GM18517 (cell line): ENCODE measurements at regions not wholly inside any gene's neighbourhood (a gene's known extent, or its start where the extent isn't known, plus 50 kb on each side); places are given as distances from the start of the nearest gene placed in this dataset.
"Not testable (repeated sequence)": the region's sequence is repeated elsewhere in the genome, so short reads cannot be mapped to it uniquely, and the experiment has no call there.

ENCODE experiments used
- ATAC-seq: cut with Tn5 transposase; IDR thresholded peaks from one replicate; pipeline ENCODE4 v1.9.1; 2021; ENCODE audit warnings: mild to moderate bottlenecking, moderate library complexity; ENCODE audit not compliant: unreplicated experiment

- no peak for ATAC-seq
Measured at GRCh38 chr1:157410457-157410856, 141.9 kb downstream of the FCRL5 start.

DNA sequence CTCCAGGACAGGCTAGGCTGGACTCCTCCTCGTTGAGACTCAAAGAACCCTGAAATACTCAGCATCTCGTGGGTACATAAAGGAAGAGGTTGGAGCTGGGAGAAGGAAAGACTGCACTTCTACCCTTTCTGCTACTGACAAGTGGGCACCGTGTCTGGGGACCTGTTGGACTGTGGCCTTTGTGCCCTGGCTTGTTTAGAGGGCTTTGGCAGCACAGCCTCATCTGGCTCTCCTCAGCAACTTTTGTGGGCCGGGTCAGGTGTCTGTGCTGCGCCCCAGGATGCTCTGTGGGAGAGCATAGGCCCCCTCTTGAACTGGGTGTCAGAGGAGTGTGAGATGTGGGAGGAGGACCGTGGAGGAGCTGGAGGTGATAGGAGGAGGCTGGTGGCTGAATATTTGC is 142.4 kb downstream of the FCRL5 start:
- no peak for ATAC-seq

DNA sequence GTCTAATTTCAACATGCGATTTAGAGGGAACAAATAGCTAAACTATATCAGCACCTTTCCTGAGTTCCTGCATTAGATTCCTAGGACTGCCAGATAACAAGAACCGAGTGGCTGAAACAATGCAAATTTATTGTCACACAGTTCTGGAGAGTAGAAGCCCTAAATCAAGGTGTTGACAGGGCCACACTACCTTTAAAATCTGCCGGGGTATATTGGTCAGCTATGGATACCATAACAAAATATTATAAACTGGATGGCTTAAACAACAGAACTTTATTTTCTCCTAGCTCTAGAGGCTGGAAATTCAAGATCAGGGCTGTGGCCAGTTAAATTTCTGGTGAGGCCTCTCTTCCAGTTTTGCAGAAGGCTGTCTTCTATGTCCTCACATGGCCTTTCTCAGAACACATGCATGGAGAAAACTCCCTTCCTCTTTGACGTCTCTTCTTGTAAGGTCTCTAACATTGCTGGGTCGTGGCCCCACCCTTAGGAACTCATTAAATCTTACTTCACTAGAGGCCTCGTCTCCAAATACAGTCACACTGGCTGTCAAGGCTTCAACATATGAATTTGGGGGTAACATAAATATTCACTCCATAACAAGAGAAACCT is 144.3 kb downstream of the FCRL5 start:
- ATAC-seq, result no peak

- ATAC-seq, result no peak
Measured at GRCh38 chr1:157407367-157407766, 144.9 kb downstream of the FCRL5 start.

DNA sequence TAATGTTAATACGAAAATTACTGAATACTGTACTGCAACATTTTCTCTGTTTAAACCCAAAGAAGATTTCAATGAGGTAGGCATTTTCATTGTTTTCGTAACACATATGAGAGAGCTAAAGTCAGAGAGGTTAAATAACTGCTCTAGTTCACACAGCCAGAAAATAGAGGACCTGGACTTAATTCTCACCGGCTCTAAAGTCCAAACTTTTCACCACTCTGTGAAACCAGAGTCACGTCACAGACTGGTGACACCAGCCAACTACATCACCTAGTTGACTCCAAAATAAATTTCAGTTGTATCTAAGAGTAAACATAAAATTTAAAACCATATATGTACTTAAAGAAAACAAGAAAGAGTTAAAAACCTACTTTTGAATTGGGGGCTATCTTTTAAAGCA is 146.7 kb downstream of the FCRL5 start:
- ATAC-seq, result no peak

- no peak for ATAC-seq
Measured at GRCh38 chr1:157404614-157405013, 147.7 kb downstream of the FCRL5 start.

GRCh38 chr1:157404063-157404501 is 148.2 kb downstream of the FCRL5 start:
- peak; percentile 14 for ATAC-seq

GRCh38 chr1:157403608-157404007 is 148.7 kb downstream of the FCRL5 start:
- peak; percentile 26 for ATAC-seq

DNA sequence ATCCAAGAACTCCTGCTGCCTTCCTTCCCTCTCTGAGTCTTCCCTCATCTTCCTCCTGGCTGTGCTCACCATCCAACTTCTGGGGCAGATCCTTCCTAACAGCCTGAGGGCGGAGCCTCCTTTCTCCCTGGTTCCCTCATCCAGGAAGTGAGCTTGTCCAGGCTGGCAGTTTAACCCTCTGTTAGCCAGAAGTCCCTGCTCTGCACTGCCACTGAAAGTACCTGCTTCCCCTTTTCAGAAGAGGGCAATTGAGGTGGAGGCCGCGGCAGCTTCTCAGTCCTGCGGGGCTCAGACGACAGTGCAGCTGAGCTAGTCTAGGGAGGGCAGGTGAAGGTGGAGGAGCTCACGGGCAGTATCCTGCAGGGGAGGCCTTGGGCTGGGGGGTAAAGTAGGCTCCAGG is 149.1 kb downstream of the FCRL5 start:
- ATAC-seq, result peak; percentile 74

DNA sequence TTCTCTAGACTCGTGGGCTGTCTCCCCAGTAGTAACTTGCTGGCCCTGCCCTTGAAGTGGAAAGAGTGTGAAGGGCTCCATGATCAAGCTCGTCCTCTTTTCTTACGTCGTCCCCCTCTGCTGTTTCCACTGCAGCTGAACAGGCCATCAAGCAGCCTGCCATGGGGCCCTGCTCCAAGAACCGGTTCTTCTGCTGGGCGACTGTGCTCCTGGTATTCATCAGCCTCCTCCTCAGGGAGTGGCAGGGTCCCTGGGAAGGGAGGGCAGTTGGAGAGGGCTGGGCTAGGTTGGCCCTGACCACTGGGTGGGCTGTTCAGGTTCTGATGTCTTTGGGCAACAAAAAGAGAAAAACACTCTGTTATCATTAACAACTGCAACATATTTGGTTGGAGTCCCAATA is 151.5 kb downstream of the FCRL5 start:
- ATAC-seq, result no peak

DNA sequence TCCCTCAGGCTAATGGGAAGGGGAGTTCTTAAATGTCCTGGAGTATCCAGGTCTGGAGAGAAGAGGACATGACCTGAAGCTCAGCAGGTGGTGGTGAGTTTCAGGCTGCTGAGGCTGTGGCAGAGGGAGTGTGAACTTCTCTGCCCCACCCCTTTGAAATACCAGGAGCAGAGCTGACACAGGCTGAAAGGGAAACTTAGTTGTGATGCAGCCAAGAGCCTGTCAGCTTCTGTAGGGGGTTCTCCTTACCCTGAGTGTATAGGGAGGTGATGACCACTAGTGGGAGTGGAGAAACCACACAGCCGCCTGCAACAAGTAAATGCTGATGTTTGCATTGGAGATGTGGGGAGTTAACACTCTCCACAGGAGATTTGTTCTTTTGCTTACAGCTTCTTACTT is 152.3 kb downstream of the FCRL5 start:
- peak; percentile 72 for ATAC-seq

DNA sequence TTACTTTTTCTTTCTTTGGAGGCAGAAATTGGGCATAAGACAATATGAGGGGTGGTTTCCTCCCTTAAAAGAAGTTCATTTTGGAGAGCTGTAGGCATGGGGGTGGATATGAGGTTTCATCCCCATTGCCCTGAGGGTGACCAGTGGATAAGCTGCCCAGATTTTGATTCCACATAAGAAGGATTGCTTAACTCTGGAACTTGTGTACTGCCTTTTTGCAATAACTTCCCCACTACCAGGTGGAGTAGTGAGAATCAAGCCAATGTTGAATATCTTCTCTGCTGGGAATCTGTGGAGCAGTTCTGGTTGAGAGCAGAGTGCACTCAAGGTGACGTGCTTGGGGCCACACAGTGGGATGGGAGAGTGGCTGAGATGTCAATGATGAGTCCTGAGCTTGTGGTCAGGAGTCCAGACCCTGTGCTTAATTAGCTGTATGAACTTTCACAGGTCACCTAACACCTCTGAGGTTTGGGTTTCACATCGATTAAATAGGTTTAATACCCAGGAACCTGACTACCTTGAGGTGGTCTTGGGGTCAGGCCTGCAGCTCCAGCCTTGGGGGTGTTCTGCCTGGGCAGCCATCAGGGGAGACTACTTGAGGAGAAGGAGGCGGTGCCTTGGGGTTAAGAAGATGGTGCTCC is 152.9 kb downstream of the FCRL5 start:
- peak; percentile 10 for ATAC-seq

DNA sequence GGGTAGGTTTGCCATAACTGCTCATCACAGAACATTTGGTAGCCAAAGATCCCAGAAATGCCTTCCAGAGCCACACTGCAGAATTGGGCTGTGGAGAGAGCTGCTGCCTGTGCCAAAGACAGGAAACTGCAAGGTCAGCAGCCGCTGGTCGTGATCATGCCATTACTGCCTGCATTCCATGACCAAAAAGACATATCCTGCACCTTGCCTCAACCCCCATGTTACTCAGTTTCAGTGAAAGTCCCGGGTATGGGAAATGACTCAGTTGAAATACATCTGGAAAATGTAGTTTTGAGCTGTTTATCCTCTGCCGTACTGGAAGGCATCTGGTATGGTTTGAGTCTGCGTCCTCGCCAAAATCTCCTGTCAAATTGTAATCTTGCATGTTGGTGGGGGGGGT is 161.7 kb downstream of the FCRL5 start:
- no peak for ATAC-seq

DNA sequence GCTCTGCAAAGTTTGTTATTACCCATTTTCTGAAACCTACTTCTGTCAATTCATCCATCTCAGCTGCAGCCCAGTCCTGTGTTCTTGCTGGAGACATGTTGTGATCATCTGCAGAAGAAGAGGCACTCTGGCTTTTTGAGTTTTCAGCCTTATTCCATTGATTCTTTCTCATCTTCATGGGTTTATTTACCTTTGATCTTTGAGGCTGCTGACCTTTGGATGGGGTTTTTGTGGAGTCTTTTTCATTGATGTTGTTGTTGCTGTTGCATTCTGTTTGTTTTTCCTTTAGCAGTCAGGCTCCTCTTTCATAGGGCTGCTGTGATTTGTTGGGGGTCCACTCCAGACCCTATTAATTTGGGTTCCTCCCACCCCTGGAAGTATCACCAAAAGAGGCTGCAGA is 164.3 kb downstream of the FCRL5 start:
- no peak for ATAC-seq

- ATAC-seq, result no peak
Measured at GRCh38 chr1:157384258-157384657, 168.1 kb downstream of the FCRL5 start.

GRCh38 chr1:157382351-157382750 is 170.0 kb downstream of the FCRL5 start:
- no peak for ATAC-seq

- no peak for ATAC-seq
Measured at GRCh38 chr1:157380523-157380922, 171.8 kb downstream of the FCRL5 start.

- ATAC-seq, result not testable (repeated sequence)
Measured at GRCh38 chr1:157377280-157377713, 175.0 kb downstream of the FCRL5 start.

DNA sequence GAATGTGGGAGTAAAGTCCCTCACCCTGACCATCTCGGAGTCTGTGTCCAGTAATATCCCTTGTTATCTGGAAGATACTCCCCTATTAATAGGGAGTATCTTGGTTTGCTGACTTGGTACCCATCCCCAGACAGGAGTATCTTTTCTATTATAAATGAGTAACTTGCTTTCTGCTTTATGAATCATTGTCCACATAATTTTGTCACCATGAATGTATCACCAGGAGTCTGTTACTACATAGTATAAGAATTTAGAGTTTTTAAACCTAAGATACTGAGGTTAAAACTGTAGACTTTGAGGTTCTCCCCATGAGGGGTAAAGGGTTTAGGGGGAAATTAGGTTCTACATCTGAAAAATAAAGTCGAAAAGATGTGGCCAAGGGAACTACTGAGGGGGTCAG is 175.6 kb downstream of the FCRL5 start:
- ATAC-seq, result no peak

- ATAC-seq, result not testable (repeated sequence)
Measured at GRCh38 chr1:157372311-157372710, 180.0 kb downstream of the FCRL5 start.

GRCh38 chr1:157371826-157372225 is 180.5 kb downstream of the FCRL5 start:
- no peak for ATAC-seq

DNA sequence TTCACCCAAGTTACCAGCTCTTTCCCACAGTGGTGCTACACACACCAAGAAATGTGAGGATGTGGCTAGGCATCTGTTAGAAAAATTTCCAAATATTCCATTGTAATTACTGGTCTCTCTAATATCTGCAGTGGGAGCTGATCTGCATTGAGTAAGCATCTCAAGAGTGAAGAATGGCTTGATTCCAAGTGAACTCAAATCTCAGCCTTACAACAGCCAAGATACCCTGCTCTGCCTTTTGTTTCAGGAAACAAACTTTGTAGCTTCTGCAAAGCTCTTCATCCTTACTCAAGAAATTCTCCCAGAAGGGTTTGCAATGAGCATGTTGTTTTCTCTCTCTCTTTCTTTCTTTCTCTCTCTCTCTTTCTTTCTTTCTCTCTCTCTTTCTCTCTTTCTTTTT is 181.1 kb downstream of the FCRL5 start:
- ATAC-seq, result no peak

DNA sequence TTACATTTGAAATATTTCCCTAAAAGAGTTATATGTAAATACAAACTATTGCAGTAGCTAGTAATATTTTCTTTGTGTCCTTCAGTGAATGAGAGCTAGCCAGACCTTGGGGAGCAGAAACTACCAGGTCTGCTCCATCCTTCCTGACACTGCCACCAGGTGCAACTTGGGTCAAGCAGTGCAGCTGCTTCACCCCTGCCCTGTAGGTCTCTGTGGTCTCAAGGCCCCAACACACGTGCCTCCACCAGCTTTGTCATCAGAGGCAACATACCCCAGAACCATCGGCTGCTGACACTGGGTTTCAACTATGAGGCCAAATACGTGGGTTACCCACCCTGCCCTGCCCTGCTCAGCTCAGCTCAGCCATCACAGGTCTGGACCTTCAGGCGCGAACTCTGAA is 181.6 kb downstream of the FCRL5 start:
- ATAC-seq, result no peak
